Smooth muscle cell (in vitro differentiated cells): ENCODE measurements at regions not wholly inside any gene's neighbourhood (a gene's known extent, or its start where the extent isn't known, plus 50 kb on each side); places are given as distances from the start of the nearest gene placed in this dataset.
A peak's percentile ranks its signal among the peaks of the same experiment; 100 is the strongest.

Experiments
- DNase-seq: peaks from one replicate; lab custom pipeline; 2025; ENCODE audit not compliant: unreplicated experiment; lab: John Stamatoyannopoulos, UW
- H2AFZ ChIP-seq: fragments of 200-600 bp; sonication (generic); 2 replicates; pipeline ENCODE4 v1.6.0; 2016; ENCODE audit warnings: antibody characterized with exemption, low read depth, mild to moderate bottlenecking
- H3F3A ChIP-seq: fragments of 200-600 bp; sonication (generic); 2 replicates; pipeline ENCODE4 v1.6.0; 2017; ENCODE audit warnings: antibody characterized with exemption, low read depth
- H3K27ac ChIP-seq: fragments of 200-600 bp; sonication (generic); 2 replicates; pipeline ENCODE4 v1.5.1; 2016; ENCODE audit warnings: low read depth, mild to moderate bottlenecking
- H3K27me3 ChIP-seq: fragments of 200-600 bp; sonication (generic); 2 replicates; pipeline ENCODE4 v1.6.1; 2016; ENCODE audit warnings: low read depth, mild to moderate bottlenecking
- H3K36me3 ChIP-seq: fragments of 200-600 bp; sonication (generic); 2 replicates; pipeline ENCODE4 v1.5.1; 2016; ENCODE audit warnings: low read depth
- H3K4me1 ChIP-seq: fragments of 200-600 bp; sonication (generic); 2 replicates; pipeline ENCODE4 v1.5.1; 2016; ENCODE audit warnings: low read depth
- H3K4me2 ChIP-seq: fragments of 200-600 bp; sonication (generic); 2 replicates; pipeline ENCODE4 v1.6.0; 2016; ENCODE audit warnings: mild to moderate bottlenecking
- H3K4me3 ChIP-seq: fragments of 200-600 bp; sonication (generic); 2 replicates; pipeline ENCODE4 v1.5.1; 2016; ENCODE audit warnings: mild to moderate bottlenecking
- H3K79me2 ChIP-seq: fragments of 200-600 bp; sonication (generic); 2 replicates; pipeline ENCODE4 v1.6.0; 2016; ENCODE audit warnings: low read depth, mild to moderate bottlenecking
- H3K9ac ChIP-seq: fragments of 200-600 bp; sonication (generic); 2 replicates; pipeline ENCODE4 v1.6.0; 2016; ENCODE audit warnings: low read depth
- H3K9me3 ChIP-seq: fragments of 200-600 bp; sonication (generic); replicated peaks from 2 replicates; pipeline ENCODE4 v1.5.1; 2016; ENCODE audit warnings: low read depth
- H4K20me1 ChIP-seq: fragments of 200-600 bp; sonication (generic); 2 replicates; pipeline ENCODE4 v1.6.0; 2016; ENCODE audit warnings: low read depth
- WGBS: methylation state at CpG from one replicate; pipeline ENCODE4 v1.1.7; 2016; ENCODE audit warnings: low lambda C conversion rate; 5-methylcytosine and 5-hydroxymethylcytosine counted together
- TF ChIP-seq, protein P1 (sequence below): fragments of 200-600 bp; sonication (generic); IDR thresholded peaks from 2 replicates; pipeline ENCODE4 v1.5.1; 2017; ENCODE audit warnings: borderline replicate concordance, mild to moderate bottlenecking, antibody characterized with exemption; ENCODE audit not compliant: insufficient read depth, poor library complexity, severe bottlenecking

DNA sequence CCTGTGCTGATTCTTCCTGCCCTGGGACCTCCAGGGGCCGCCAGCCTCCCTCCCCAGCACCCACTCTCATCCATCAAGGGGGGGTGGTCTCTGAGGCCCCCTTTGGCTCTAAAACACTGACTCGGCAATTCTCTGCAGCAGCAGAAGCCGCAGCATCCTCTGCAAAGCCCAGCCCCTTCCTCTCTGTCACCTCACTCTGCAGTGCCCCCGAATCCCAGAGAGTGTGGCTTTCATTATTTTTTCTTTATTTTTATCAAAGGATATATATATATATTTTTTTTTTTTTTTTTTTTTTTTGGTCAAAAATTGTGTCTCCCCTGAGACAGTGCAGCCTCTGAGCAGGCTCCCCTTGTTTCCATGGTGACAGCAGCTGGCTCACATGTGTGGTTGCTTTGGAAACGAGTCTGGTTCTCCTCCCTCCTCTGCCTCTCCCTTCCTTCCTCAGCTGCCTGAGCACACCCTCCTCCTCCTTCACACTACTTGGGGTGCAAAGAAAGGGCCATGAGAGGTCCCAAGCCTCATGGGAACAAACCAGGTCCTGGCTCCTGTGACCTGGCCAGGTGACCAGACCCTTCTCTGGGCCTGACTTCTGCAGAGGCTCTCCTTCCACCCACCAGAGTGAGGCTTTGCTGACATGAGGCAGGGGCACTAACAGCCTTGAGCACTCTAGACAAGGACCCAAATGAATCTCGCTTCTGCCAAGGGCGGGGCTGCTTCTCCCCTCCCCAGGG lies 100.5 kb downstream of the LRRC74A start:
- H3K9ac ChIP-seq: peak overlapping the region; percentile 34
- peak overlapping the region; percentile 21 for H3K4me2 ChIP-seq
- no peaks in the 10 kb centered on the region for H3K27me3 ChIP-seq
- no peaks in the 10 kb centered on the region for H3K9me3 ChIP-seq
- no peak for DNase-seq
- no peak overlapping the region for H2AFZ ChIP-seq
- H3K4me1 ChIP-seq: peaks cover 38% of the 10 kb centered on the region
- TF ChIP-seq, protein P1, sequence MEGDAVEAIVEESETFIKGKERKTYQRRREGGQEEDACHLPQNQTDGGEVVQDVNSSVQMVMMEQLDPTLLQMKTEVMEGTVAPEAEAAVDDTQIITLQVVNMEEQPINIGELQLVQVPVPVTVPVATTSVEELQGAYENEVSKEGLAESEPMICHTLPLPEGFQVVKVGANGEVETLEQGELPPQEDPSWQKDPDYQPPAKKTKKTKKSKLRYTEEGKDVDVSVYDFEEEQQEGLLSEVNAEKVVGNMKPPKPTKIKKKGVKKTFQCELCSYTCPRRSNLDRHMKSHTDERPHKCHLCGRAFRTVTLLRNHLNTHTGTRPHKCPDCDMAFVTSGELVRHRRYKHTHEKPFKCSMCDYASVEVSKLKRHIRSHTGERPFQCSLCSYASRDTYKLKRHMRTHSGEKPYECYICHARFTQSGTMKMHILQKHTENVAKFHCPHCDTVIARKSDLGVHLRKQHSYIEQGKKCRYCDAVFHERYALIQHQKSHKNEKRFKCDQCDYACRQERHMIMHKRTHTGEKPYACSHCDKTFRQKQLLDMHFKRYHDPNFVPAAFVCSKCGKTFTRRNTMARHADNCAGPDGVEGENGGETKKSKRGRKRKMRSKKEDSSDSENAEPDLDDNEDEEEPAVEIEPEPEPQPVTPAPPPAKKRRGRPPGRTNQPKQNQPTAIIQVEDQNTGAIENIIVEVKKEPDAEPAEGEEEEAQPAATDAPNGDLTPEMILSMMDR: no peak
- no peak overlapping the region for H3K4me3 ChIP-seq
- no peaks in the 10 kb centered on the region for H3K79me2 ChIP-seq
- no peaks in the 10 kb centered on the region for H4K20me1 ChIP-seq
- no peaks in the 10 kb centered on the region for H3K36me3 ChIP-seq
- peaks cover 13% of the 10 kb centered on the region for H3F3A ChIP-seq
- H3K27ac ChIP-seq: peak overlapping the region; percentile 78
- WGBS: 78% methylated on average over 7 of the region's 7 CpGs

DNA sequence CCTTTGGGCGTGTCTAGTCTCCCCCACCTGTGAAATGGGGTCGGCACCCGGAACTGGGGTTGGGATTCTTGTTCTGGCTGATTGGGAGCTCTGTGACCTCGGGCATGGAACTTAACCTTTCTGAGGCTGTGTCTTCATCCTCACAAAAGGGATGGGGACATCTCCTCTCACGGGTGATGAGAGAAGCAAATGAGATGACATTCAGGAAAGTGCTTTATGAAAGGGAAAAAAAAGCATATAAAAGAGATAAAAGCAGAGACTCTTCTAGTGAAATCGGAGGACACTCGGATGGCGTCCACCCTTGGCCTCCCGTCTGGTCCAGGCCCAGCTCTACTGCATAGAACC lies 98.9 kb downstream of the LRRC74A start:
- no peak overlapping the region for H3K4me3 ChIP-seq
- H3K27me3 ChIP-seq: no peaks in the 10 kb centered on the region
- TF ChIP-seq, protein P1: no peak
- no peaks in the 10 kb centered on the region for H4K20me1 ChIP-seq
- no peak for DNase-seq
- H3K79me2 ChIP-seq: no peaks in the 10 kb centered on the region
- H3K36me3 ChIP-seq: no peaks in the 10 kb centered on the region
- H3F3A ChIP-seq: peaks cover 22% of the 10 kb centered on the region
- H3K4me1 ChIP-seq: peaks cover 45% of the 10 kb centered on the region
- peak overlapping the region; percentile 51 for H3K4me2 ChIP-seq
- 70% methylated on average over 9 of the region's 9 CpGs for WGBS
- peak overlapping the region; percentile 29 for H2AFZ ChIP-seq
- peak overlapping the region; percentile 57 for H3K9ac ChIP-seq
- peak overlapping the region; percentile 100 for H3K27ac ChIP-seq
- no peaks in the 10 kb centered on the region for H3K9me3 ChIP-seq

DNA sequence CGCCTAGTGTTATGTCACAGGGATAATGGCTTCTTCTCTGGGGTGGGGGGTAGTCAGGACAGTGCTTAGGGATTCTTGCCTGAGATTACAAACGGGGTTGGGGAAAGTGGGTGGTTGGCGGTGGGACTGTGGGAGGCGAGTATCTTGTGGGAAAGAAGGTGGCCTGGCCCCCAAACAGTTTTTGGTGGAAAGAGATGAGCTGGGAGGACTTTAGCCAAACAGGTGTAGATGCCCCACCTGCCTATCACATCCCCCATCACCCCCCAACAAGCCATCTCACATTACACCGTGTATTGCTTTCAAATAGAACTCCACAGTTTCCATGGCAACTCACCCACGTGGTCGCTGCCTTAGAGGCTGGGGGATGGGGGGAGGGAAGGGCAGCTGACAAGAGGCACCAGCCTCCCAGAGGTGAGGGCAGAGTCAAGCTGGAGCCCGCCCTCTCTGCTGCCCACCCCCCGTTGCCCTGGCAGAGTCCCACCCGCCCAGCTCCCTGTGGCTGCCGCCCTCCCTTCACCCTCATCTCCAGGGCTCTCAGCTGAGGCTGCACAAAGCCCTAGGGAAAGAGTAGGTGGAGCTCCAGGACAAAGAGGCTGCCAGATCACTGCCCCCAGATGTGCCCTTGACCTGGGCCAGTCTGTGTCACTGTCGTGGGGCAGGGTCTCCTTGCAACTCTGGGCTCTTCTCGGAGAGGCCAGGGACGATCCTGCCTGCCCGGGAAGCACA lies 98.3 kb downstream of the LRRC74A start:
- WGBS: 24% methylated on average over 15 of the region's 15 CpGs

More for the DNA sequence above, 98.3 kb downstream of the LRRC74A start:
- Histone ChIP-seq H3K36me3 (no peaks in the 10 kb centered on the region), H3K4me2 (peak overlapping the region; percentile 51), H2AFZ (peak overlapping the region; percentile 29), H3K9ac (peak overlapping the region; percentile 74), H3K9me3 (no peaks in the 10 kb centered on the region), H3K27ac (peak overlapping the region; percentile 100), H4K20me1 (no peaks in the 10 kb centered on the region), H3K27me3 (no peaks in the 10 kb centered on the region), H3F3A (peaks cover 25% of the 10 kb centered on the region), H3K4me3 (no peak overlapping the region), H3K79me2 (no peaks in the 10 kb centered on the region), H3K4me1 (peaks cover 46% of the 10 kb centered on the region)
- TF ChIP-seq, protein P1: no peak
- DNase-seq: no peak
